ENCODE measurements at regions not wholly inside any gene's neighbourhood (a gene's known extent, or its start where the extent isn't known, plus 50 kb on each side); places are given as distances from the start of the nearest gene placed in this dataset.

- TF ChIP-seq CTCF (IDR thresholded peaks at IDR 0.05; ENCODE audit: low read depth, low read length) (no peak), EZH2phosphoT487 (IDR thresholded peaks at IDR 0.05; ENCODE audit: low read depth) (no peak)
These were observed 279.2 kb upstream of the MKI67 start for GRCh38 chr10:128405450-128405849.

Measured in OCI-LY3 (cell line).